Sigmoid colon (tissue), 6 donors: ENCODE measurements at regions not wholly inside any gene's neighbourhood (a gene's known extent, or its start where the extent isn't known, plus 50 kb on each side); places are given as distances from the start of the nearest gene placed in this dataset.

Source experiments
- DNase-seq: peaks from one replicate; pipeline ENCODE4 v3.0.0-alpha.2; 2019
- H3K27ac ChIP-seq, 4 donors: fragments of 200-600 bp; sonication (generic); one replicate each; pipeline ENCODE4 v1.5.1; 2016 to 2019; ENCODE audit warnings: mild to moderate bottlenecking in 1 of 4
- H3K27me3 ChIP-seq, 3 donors: fragments of 200-600 bp; sonication (generic); one replicate each; pipeline ENCODE4 v1.5.1; 2019; ENCODE audit warnings: mild to moderate bottlenecking in 1 of 3
- H3K36me3 ChIP-seq, 4 donors: fragments of 200-600 bp; sonication (generic); one replicate each; pipeline ENCODE4 v1.5.1; 2016 to 2019
- H3K4me1 ChIP-seq, 4 donors: fragments of 200-600 bp; sonication (generic); one replicate each; pipeline ENCODE4 v1.5.1; 2017 to 2019
- H3K4me3 ChIP-seq, 4 donors: fragments of 200-600 bp; sonication (generic); one replicate each; pipeline ENCODE4 v1.5.1; 2017 to 2019; ENCODE audit warnings: mild to moderate bottlenecking in 2 of 4, moderate library complexity in 1 of 4
- H3K9me3 ChIP-seq, 4 donors: fragments of 200-600 bp in 3 of 4; sonication (generic) in 3 of 4; one replicate each; pipeline versions ENCODE4 v1.5.1 to v1.6.1; 2013 to 2019
- EP300 ChIP-seq, 4 donors: sonication (generic); formaldehyde crosslinking; IDR thresholded peaks; one replicate each; pipeline ENCODE4 v1.6.1; 2017; ENCODE audit warnings: antibody characterized with exemption in 4 of 4
- POLR2A ChIP-seq, 2 donors: fragments of 450-650 bp; IDR thresholded peaks; one replicate each; pipeline ENCODE4 v1.6.1; 2016; ENCODE audit warnings: antibody characterized with exemption in 2 of 2, mild to moderate bottlenecking in 2 of 2, moderate library complexity in 2 of 2
- POLR2AphosphoS5 ChIP-seq, 4 donors: sonication (generic); formaldehyde crosslinking; IDR thresholded peaks; one replicate each; pipeline ENCODE4 v1.6.1; 2017; ENCODE audit warnings: antibody characterized with exemption in 4 of 4
- WGBS, 2 donors: extraction: QIAGEN DNeasy Blood & Tissue Kit; methylation state at CpG; one replicate each; pipeline ENCODE4 v1.1.7; 2013; 5-methylcytosine and 5-hydroxymethylcytosine counted together
- intact Hi-C: fragments of 100-400 bp; cut with DNase I; formaldehyde crosslinking; loops from one replicate; pipeline ENCODE4 v1.15.1; 2023
- TF ChIP-seq, protein P1 (sequence below), 4 experiments: fragments of 450-650 bp in 3 of 4; fragments of 200-600 bp in 1 of 4; IDR thresholded peaks; one replicate each; pipeline ENCODE4 v1.5.1; 2016 to 2019; ENCODE audit warnings: antibody characterized with exemption in 4 of 4, mild to moderate bottlenecking in 3 of 4, moderate library complexity in 2 of 4
- donor health status: healthy with polysubstance abuse.
- donor health status: healthy.

DNA sequence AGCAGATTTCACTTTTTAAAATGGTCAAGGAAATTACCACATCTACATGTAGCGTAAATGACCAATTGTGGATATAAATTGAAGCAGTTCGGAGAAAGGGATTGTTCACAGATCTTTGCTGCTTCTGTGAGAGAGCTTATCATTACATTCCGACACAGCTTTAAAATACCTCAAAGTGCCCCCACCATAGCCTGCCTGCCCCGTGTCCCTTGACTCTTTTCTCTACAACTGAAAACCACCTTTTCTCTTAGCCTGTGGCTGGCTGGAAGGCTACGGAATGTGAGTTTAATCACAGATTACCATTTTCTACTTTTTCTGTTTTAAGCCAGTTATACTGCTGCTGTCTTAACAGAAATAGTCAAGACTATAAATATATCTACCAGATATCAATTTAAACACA lies 347.2 kb upstream of the MAP3K7 start:
- H3K4me1 ChIP-seq = no peaks in the 10 kb centered on the region
- no peak overlapping the region for H3K27ac ChIP-seq
- H3K9me3 ChIP-seq = no peaks in the 10 kb centered on the region
- no peaks in the 10 kb centered on the region for H3K36me3 ChIP-seq
- WGBS, 2 donors = 92 to 93% methylated on average over 5 of the region's 5 CpGs
- H3K4me3 ChIP-seq = no peak overlapping the region
- DNase-seq = no peak
- H3K27me3 ChIP-seq = no peaks in the 10 kb centered on the region
- intact Hi-C loops = no loop called here
- TF ChIP-seq POLR2A (IDR thresholded peaks at IDR 0.05) = no peak
- no peak for TF ChIP-seq EP300 (IDR thresholded peaks at IDR 0.05)
- TF ChIP-seq, protein P1, sequence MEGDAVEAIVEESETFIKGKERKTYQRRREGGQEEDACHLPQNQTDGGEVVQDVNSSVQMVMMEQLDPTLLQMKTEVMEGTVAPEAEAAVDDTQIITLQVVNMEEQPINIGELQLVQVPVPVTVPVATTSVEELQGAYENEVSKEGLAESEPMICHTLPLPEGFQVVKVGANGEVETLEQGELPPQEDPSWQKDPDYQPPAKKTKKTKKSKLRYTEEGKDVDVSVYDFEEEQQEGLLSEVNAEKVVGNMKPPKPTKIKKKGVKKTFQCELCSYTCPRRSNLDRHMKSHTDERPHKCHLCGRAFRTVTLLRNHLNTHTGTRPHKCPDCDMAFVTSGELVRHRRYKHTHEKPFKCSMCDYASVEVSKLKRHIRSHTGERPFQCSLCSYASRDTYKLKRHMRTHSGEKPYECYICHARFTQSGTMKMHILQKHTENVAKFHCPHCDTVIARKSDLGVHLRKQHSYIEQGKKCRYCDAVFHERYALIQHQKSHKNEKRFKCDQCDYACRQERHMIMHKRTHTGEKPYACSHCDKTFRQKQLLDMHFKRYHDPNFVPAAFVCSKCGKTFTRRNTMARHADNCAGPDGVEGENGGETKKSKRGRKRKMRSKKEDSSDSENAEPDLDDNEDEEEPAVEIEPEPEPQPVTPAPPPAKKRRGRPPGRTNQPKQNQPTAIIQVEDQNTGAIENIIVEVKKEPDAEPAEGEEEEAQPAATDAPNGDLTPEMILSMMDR (IDR thresholded peaks at IDR 0.05) = no peak
- TF ChIP-seq POLR2AphosphoS5 (IDR thresholded peaks at IDR 0.05) = no peak

DNA sequence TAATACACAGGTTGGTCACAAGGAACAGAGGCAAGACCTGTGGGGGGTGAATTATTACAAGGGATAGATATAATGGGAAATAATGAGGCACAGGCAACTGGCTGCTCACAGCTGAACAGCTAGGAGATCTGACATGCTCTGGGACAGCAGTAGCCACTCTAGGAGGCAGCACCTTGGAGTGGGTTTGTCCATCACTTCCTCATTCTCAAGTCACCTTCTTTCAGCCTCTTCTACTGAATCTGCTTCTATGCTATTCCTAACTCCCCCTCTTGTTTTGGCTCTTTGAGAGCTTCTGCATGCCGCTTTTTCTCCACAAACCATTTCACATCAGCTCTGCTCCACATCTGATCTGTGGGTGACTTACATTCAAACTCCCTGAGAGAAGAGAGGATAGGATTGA lies 345.5 kb upstream of the MAP3K7 start:
- Histone ChIP-seq H3K36me3 (no peaks in the 10 kb centered on the region), H3K27me3 (no peaks in the 10 kb centered on the region), H3K4me3 (no peak overlapping the region), H3K4me1 (no peaks in the 10 kb centered on the region), H3K27ac (no peak overlapping the region), H3K9me3 (no peaks in the 10 kb centered on the region)
- intact Hi-C loops = no loop called here
- TF ChIP-seq, protein P1 (IDR thresholded peaks at IDR 0.05) = no peak
- no peak for TF ChIP-seq EP300 (IDR thresholded peaks at IDR 0.05)
- no peak for TF ChIP-seq POLR2A (IDR thresholded peaks at IDR 0.05)
- TF ChIP-seq POLR2AphosphoS5 (IDR thresholded peaks at IDR 0.05) = no peak
- WGBS, 2 donors = 89 to 93% methylated on average over 1 of the region's 1 CpG
- no peak for DNase-seq

DNA sequence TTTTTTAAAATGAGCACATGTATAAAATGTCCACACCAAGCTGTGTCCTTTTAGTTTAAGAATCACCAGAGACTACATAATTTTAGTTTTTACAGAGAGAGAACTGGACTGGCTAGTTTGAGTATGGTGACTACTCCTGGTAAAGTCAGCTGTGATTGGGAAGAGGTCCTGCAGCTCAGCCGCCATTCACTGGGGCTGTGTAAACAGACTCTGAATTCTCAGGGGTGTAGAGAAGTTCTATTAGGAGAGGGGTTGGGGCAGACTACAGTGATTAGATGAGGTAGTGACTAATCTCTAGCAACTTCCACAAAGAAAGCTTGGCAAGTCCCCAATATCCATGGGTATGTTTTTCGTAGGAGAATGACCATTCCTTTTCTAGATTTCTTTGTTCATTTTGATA lies 341.2 kb upstream of the MAP3K7 start:
- intact Hi-C loops = no loop called here
- whole genome bisulfite sequencing, 2 donors = 79 to 83% methylated on average over 2 of the region's 2 CpGs
- Histone ChIP-seq H3K9me3 (no peaks in the 10 kb centered on the region), H3K4me1 (no peaks in the 10 kb centered on the region), H3K27me3 (no peaks in the 10 kb centered on the region), H3K4me3 (no peak overlapping the region), H3K27ac (no peak overlapping the region), H3K36me3 (no peaks in the 10 kb centered on the region)
- no peak for DNase-seq
- TF ChIP-seq POLR2A (IDR thresholded peaks at IDR 0.05) (no peak), POLR2AphosphoS5 (IDR thresholded peaks at IDR 0.05) (no peak), EP300 (IDR thresholded peaks at IDR 0.05) (no peak)
- TF ChIP-seq, protein P1 (IDR thresholded peaks at IDR 0.05) = no peak

DNA sequence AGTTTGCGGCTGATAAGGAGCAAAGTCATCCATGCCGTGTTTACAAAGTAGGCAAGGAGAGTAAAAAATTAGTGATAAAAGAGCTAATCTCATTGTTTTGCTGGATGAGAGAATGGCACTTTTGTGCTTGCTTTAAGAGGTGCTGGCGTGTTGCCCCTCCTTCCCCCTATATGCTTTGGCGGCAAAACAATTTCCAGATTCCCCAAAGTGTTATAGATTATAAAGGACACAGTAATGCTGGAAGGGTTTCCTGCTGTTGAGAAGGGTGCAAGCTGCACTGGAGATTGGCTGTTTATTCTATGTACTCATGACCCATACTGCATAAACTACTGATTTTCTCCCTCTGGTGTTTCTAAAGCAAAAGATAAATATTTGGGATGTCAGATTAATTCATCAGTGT lies 338.9 kb upstream of the MAP3K7 start:
- Histone ChIP-seq H3K9me3 (no peaks in the 10 kb centered on the region), H3K4me1 (no peaks in the 10 kb centered on the region), H3K36me3 (no peaks in the 10 kb centered on the region), H3K4me3 (no peak overlapping the region), H3K27ac (no peak overlapping the region), H3K27me3 (no peaks in the 10 kb centered on the region)
- TF ChIP-seq EP300 (IDR thresholded peaks at IDR 0.05) (no peak), POLR2A (IDR thresholded peaks at IDR 0.05) (no peak), POLR2AphosphoS5 (IDR thresholded peaks at IDR 0.05) (no peak)
- TF ChIP-seq, protein P1 (IDR thresholded peaks at IDR 0.05) = no peak
- intact Hi-C loops = no loop called here
- DNase-seq = no peak
- 22 to 52% methylated on average over 4 of the region's 4 CpGs for WGBS, 2 donors

DNA sequence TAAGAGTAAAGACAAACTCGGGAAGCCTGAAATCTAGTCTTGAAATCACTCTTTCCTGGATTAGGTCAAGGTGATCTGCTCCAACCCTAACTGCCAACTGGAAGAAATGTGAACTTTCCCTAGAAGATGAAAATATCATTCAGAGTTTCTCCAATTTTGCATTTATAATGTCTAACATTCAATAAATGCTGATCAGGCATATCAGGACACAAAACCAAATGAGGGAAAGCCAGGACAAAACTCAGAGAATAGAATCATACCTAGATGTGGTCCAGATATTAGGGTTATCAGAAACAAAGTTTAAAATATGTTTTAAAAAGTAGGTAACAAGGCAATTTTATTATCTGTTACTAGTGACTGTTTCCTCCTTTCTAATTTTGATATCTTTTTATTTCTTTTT lies 335.5 kb upstream of the MAP3K7 start:
- Histone ChIP-seq H3K9me3 (no peaks in the 10 kb centered on the region), H3K36me3 (no peaks in the 10 kb centered on the region), H3K27ac (no peak overlapping the region), H3K4me1 (no peaks in the 10 kb centered on the region), H3K4me3 (no peak overlapping the region), H3K27me3 (no peaks in the 10 kb centered on the region)
- intact Hi-C loops = no loop called here
- WGBS, 2 donors = 83 to 91% methylated on average over 1 of the region's 1 CpG
- DNase-seq = no peak
- TF ChIP-seq EP300 (IDR thresholded peaks at IDR 0.05) (no peak), POLR2AphosphoS5 (IDR thresholded peaks at IDR 0.05) (no peak), POLR2A (IDR thresholded peaks at IDR 0.05) (no peak)
- TF ChIP-seq, protein P1 (IDR thresholded peaks at IDR 0.05) = no peak
